Ovary (tissue), 3 donors: ENCODE measurements at regions not wholly inside any gene's neighbourhood (a gene's known extent, or its start where the extent isn't known, plus 50 kb on each side); places are given as distances from the start of the nearest gene placed in this dataset.

Experiments
- CTCF ChIP-seq, 3 donors: fragments of 450-650 bp in 2 of 3; fragments of 200-600 bp in 1 of 3; IDR thresholded peaks; one replicate each; pipeline versions ENCODE4 v1.5.1 to v1.8.0; 2016 to 2022; ENCODE audit warnings: antibody characterized with exemption in 3 of 3, mild to moderate bottlenecking in 1 of 3
- POLR2A ChIP-seq: fragments of 450-650 bp; IDR thresholded peaks from one replicate; pipeline ENCODE4 v1.6.1; 2017; ENCODE audit warnings: antibody characterized with exemption, mild to moderate bottlenecking, moderate library complexity
- donor health status: DM: no; HTN: no; CAD: no.

- TF ChIP-seq POLR2A (no peak), CTCF (IDR thresholded peaks at IDR 0.05) (no peak)
Observed at GRCh38 chr13:82688400-82688994, 1193.8 kb downstream of the SLITRK1 start.
